IPS-18a (cell line): ENCODE measurements at regions not wholly inside any gene's neighbourhood (a gene's known extent, or its start where the extent isn't known, plus 50 kb on each side); places are given as distances from the start of the nearest gene placed in this dataset.

ENCODE experiments used
- H3K27ac ChIP-seq: one replicate; pipeline ENCODE4 v1.5.1; 2013; ENCODE audit warnings: low read length
- H3K27me3 ChIP-seq: one replicate; pipeline ENCODE4 v1.6.1; 2013; ENCODE audit warnings: mild to moderate bottlenecking, low read length; ENCODE audit not compliant: control insufficient read depth, insufficient read depth
- H3K36me3 ChIP-seq: one replicate; pipeline ENCODE4 v1.6.1; 2013; ENCODE audit warnings: low read depth, low read length; ENCODE audit not compliant: control insufficient read depth
- H3K4me1 ChIP-seq: one replicate; pipeline ENCODE4 v1.6.1; 2013; ENCODE audit warnings: low read depth, low read length; ENCODE audit not compliant: control insufficient read depth
- H3K4me3 ChIP-seq: one replicate; pipeline ENCODE4 v1.5.1; 2013; ENCODE audit warnings: low read length
- H3K9ac ChIP-seq: one replicate; pipeline ENCODE4 v1.6.1; 2013; ENCODE audit warnings: mild to moderate bottlenecking, low read length, moderate library complexity
- H3K9me3 ChIP-seq: one replicate; pipeline ENCODE4 v1.6.1; 2013; ENCODE audit warnings: low read depth, low read length; ENCODE audit not compliant: control insufficient read depth

GRCh38 chrX:20969565-20969964, 404.7 kb upstream of the CNKSR2 start:
- Histone ChIP-seq H3K9me3 (peaks cover 8% of the 10 kb centered on the region), H3K27ac (no peak overlapping the region), H3K36me3 (no peaks in the 10 kb centered on the region), H3K4me3 (no peak overlapping the region), H3K27me3 (no peaks in the 10 kb centered on the region), H3K4me1 (peaks cover 6% of the 10 kb centered on the region), H3K9ac (no peak overlapping the region)

GRCh38 chrX:20968996-20969395, 405.2 kb upstream of the CNKSR2 start:
- peaks cover 9% of the 10 kb centered on the region for H3K9me3 ChIP-seq
- no peaks in the 10 kb centered on the region for H3K36me3 ChIP-seq
- H3K27me3 ChIP-seq, result no peaks in the 10 kb centered on the region
- peaks cover 6% of the 10 kb centered on the region for H3K4me1 ChIP-seq
- no peak overlapping the region for H3K4me3 ChIP-seq
- no peak overlapping the region for H3K27ac ChIP-seq
- H3K9ac ChIP-seq, result no peak overlapping the region

- Histone ChIP-seq H3K27ac (no peak overlapping the region), H3K9me3 (peaks cover 11% of the 10 kb centered on the region), H3K4me1 (no peaks in the 10 kb centered on the region)
These were observed 406.5 kb upstream of the CNKSR2 start for GRCh38 chrX:20967725-20968124.

GRCh38 chrX:20965270-20966044, 408.8 kb upstream of the CNKSR2 start:
- Histone ChIP-seq H3K4me1 (no peaks in the 10 kb centered on the region), H3K27me3 (no peaks in the 10 kb centered on the region), H3K9me3 (peaks cover 13% of the 10 kb centered on the region), H3K36me3 (no peaks in the 10 kb centered on the region), H3K9ac (no peak overlapping the region), H3K4me3 (no peak overlapping the region), H3K27ac (no peak overlapping the region)

More at GRCh38 chrX:20967725-20968124, 406.5 kb upstream of the CNKSR2 start:
- no peaks in the 10 kb centered on the region for H3K27me3 ChIP-seq
- H3K36me3 ChIP-seq, result no peaks in the 10 kb centered on the region
- H3K9ac ChIP-seq, result no peak overlapping the region
- no peak overlapping the region for H3K4me3 ChIP-seq

GRCh38 chrX:20954014-20954413, 420.2 kb upstream of the CNKSR2 start:
- no peak overlapping the region for H3K4me3 ChIP-seq
- H3K9me3 ChIP-seq, result peaks cover 18% of the 10 kb centered on the region
- no peak overlapping the region for H3K27ac ChIP-seq
- H3K27me3 ChIP-seq, result no peaks in the 10 kb centered on the region
- H3K9ac ChIP-seq, result no peak overlapping the region
- H3K4me1 ChIP-seq, result no peaks in the 10 kb centered on the region
- H3K36me3 ChIP-seq, result no peaks in the 10 kb centered on the region

GRCh38 chrX:20952180-20952579, 422.0 kb upstream of the CNKSR2 start:
- Histone ChIP-seq H3K9ac (no peak overlapping the region), H3K4me1 (peaks cover 3% of the 10 kb centered on the region), H3K36me3 (no peaks in the 10 kb centered on the region), H3K27ac (no peak overlapping the region), H3K4me3 (no peak overlapping the region), H3K9me3 (peaks cover 21% of the 10 kb centered on the region), H3K27me3 (no peaks in the 10 kb centered on the region)

- H3K9me3 ChIP-seq, result peaks cover 16% of the 10 kb centered on the region
- no peaks in the 10 kb centered on the region for H3K27me3 ChIP-seq
- peaks cover 5% of the 10 kb centered on the region for H3K4me1 ChIP-seq
- no peak overlapping the region for H3K4me3 ChIP-seq
- no peak overlapping the region for H3K9ac ChIP-seq
- H3K36me3 ChIP-seq, result no peaks in the 10 kb centered on the region
- H3K27ac ChIP-seq, result no peak overlapping the region
These were observed 423.0 kb upstream of the CNKSR2 start for GRCh38 chrX:20951016-20951810.

- no peak overlapping the region for H3K27ac ChIP-seq
- no peak overlapping the region for H3K9ac ChIP-seq
- no peaks in the 10 kb centered on the region for H3K36me3 ChIP-seq
- peaks cover 5% of the 10 kb centered on the region for H3K4me1 ChIP-seq
- H3K9me3 ChIP-seq, result peaks cover 16% of the 10 kb centered on the region
- H3K27me3 ChIP-seq, result no peaks in the 10 kb centered on the region
- no peak overlapping the region for H3K4me3 ChIP-seq
These were observed 426.8 kb upstream of the CNKSR2 start for GRCh38 chrX:20947411-20947912.

GRCh38 chrX:20913760-20914159, 460.5 kb upstream of the CNKSR2 start:
- Histone ChIP-seq H3K36me3 (no peaks in the 10 kb centered on the region), H3K27ac (no peak overlapping the region), H3K4me3 (no peak overlapping the region), H3K9ac (no peak overlapping the region), H3K9me3 (peaks cover 13% of the 10 kb centered on the region), H3K27me3 (no peaks in the 10 kb centered on the region), H3K4me1 (no peaks in the 10 kb centered on the region)

GRCh38 chrX:20906571-20906970, 467.6 kb upstream of the CNKSR2 start:
- Histone ChIP-seq H3K27me3 (no peaks in the 10 kb centered on the region), H3K9me3 (peaks cover 23% of the 10 kb centered on the region), H3K9ac (no peak overlapping the region), H3K27ac (no peak overlapping the region), H3K36me3 (no peaks in the 10 kb centered on the region), H3K4me3 (no peak overlapping the region), H3K4me1 (no peaks in the 10 kb centered on the region)

- no peak overlapping the region for H3K9ac ChIP-seq
- H3K4me3 ChIP-seq, result no peak overlapping the region
- no peaks in the 10 kb centered on the region for H3K36me3 ChIP-seq
- peaks cover 33% of the 10 kb centered on the region for H3K9me3 ChIP-seq
- no peaks in the 10 kb centered on the region for H3K4me1 ChIP-seq
- H3K27ac ChIP-seq, result no peak overlapping the region
- H3K27me3 ChIP-seq, result no peaks in the 10 kb centered on the region
These were observed 489.7 kb upstream of the CNKSR2 start for GRCh38 chrX:20884565-20884964.
